ENCODE measurements at regions not wholly inside any gene's neighbourhood (a gene's known extent, or its start where the extent isn't known, plus 50 kb on each side); places are given as distances from the start of the nearest gene placed in this dataset.

DNA sequence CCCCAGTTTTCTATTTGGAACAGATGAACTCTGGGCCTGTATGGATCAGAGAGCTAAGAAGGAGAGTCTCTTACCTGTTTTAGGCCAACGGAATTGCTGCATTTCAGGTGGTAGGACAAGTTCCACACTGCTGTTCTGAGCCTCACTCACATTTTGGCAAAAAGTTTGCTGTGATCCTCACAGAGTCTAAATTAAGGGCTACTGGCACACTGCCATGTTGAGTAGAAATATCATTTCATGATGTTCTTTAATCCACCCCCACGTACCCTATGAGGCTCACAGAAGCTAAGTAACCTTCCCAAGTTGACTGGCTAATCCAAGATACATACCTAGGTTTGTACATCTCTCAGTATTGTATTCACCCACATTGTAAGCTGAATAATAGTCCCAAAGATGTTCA, 447.2 kb downstream of the INHBA start:
- no peaks in the 10 kb centered on the region for H3K4me1 ChIP-seq (ENCODE audit: insufficient read depth, poor library complexity, severe bottlenecking)
- H3K27me3 ChIP-seq (ENCODE audit: insufficient read depth, poor library complexity, severe bottlenecking): no peaks in the 10 kb centered on the region
- H3K9me3 ChIP-seq (ENCODE audit: severe bottlenecking): no peaks in the 10 kb centered on the region
- TF ChIP-seq, protein P1, sequence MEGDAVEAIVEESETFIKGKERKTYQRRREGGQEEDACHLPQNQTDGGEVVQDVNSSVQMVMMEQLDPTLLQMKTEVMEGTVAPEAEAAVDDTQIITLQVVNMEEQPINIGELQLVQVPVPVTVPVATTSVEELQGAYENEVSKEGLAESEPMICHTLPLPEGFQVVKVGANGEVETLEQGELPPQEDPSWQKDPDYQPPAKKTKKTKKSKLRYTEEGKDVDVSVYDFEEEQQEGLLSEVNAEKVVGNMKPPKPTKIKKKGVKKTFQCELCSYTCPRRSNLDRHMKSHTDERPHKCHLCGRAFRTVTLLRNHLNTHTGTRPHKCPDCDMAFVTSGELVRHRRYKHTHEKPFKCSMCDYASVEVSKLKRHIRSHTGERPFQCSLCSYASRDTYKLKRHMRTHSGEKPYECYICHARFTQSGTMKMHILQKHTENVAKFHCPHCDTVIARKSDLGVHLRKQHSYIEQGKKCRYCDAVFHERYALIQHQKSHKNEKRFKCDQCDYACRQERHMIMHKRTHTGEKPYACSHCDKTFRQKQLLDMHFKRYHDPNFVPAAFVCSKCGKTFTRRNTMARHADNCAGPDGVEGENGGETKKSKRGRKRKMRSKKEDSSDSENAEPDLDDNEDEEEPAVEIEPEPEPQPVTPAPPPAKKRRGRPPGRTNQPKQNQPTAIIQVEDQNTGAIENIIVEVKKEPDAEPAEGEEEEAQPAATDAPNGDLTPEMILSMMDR (IDR thresholded peaks at IDR 0.05; ENCODE audit: poor library complexity, severe bottlenecking): no peak
- DNase-seq (ENCODE audit: low spot score) (no peak), ATAC-seq (ENCODE audit: low read depth) (no peak)
- H3K4me3 ChIP-seq (ENCODE audit: severe bottlenecking): no peak overlapping the region
- H3K27ac ChIP-seq (ENCODE audit: poor library complexity, severe bottlenecking): no peak overlapping the region
- H3K36me3 ChIP-seq (ENCODE audit: low read depth): no peaks in the 10 kb centered on the region

DNA sequence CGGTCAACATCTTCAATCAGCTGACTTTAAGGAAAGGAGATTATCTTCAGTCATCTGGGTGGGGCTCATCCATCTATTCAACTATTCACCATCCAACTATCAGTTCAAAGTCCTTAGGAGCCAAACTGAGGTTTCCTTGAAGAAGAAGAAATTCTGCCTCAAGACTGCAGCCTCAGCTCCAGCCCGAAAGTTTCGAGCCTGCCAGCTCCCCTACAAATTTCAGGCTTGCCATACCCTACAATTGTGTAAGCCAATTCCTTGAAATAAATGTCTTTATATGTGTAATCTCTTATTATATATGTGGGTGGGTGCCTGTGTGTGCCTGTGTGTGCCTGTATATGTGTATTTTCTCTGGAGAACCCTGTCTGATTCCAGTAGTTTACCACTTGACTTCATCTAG, 447.8 kb downstream of the INHBA start:
- H3K27me3 ChIP-seq (ENCODE audit: insufficient read depth, poor library complexity, severe bottlenecking): no peaks in the 10 kb centered on the region
- TF ChIP-seq, protein P1 (IDR thresholded peaks at IDR 0.05; ENCODE audit: poor library complexity, severe bottlenecking): no peak
- DNase-seq (ENCODE audit: low spot score): no peak
- H3K4me3 ChIP-seq (ENCODE audit: severe bottlenecking): no peak overlapping the region
- no peaks in the 10 kb centered on the region for H3K4me1 ChIP-seq (ENCODE audit: insufficient read depth, poor library complexity, severe bottlenecking)
- ATAC-seq (ENCODE audit: low read depth): no peak
- H3K27ac ChIP-seq (ENCODE audit: poor library complexity, severe bottlenecking): no peak overlapping the region
- H3K9me3 ChIP-seq (ENCODE audit: severe bottlenecking): no peaks in the 10 kb centered on the region
- no peaks in the 10 kb centered on the region for H3K36me3 ChIP-seq (ENCODE audit: low read depth)

DNA sequence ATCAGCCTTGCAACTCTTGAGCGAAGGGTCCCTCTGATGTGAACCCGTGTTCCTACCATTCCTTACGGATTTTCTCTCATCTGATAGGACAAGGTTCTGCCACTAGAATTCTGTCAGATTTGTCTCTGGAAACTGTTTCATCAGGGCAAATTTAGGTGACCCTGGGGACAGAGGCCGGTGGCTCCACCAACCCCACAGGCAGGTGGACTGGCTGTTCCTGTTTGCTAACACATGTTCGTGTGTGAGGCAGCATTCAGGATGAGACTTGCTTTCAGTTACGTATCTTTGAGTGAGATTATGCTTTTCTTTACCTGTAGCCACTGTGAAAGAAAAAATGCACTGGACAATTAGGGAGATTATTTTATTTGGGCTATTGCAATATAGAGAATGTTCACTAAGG, 449.9 kb downstream of the INHBA start:
- TF ChIP-seq, protein P1 (IDR thresholded peaks at IDR 0.05; ENCODE audit: poor library complexity, severe bottlenecking): no peak
- Histone ChIP-seq H3K27me3 (ENCODE audit: insufficient read depth, poor library complexity, severe bottlenecking) (no peaks in the 10 kb centered on the region), H3K36me3 (ENCODE audit: low read depth) (no peaks in the 10 kb centered on the region), H3K27ac (ENCODE audit: poor library complexity, severe bottlenecking) (no peak overlapping the region), H3K4me3 (ENCODE audit: severe bottlenecking) (no peak overlapping the region), H3K9me3 (ENCODE audit: severe bottlenecking) (no peaks in the 10 kb centered on the region), H3K4me1 (ENCODE audit: insufficient read depth, poor library complexity, severe bottlenecking) (peaks cover 4% of the 10 kb centered on the region)
- ATAC-seq (ENCODE audit: low read depth): no peak
- DNase-seq (ENCODE audit: low spot score): no peak

DNA sequence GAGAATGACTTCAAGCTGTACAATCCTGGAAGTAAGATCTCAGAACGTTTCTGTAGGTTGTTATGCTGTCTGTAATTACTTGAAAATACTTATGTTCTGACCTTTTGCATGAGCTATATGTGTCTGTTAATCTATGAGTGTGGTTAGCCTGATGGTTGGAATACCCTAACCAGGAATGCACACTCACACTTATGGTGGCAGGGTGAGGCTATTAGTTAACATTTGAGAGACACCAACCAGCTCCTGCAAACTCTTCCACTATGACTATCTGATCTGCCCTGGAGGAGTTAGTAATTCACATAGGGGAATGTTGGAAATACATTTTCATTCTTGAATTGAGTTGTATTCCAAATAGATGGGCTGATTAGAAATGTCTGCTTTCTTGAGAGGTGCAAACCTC, 450.3 kb downstream of the INHBA start:
- no peak overlapping the region for H3K27ac ChIP-seq (ENCODE audit: poor library complexity, severe bottlenecking)
- DNase-seq (ENCODE audit: low spot score): no peak
- no peaks in the 10 kb centered on the region for H3K9me3 ChIP-seq (ENCODE audit: severe bottlenecking)
- H3K4me1 ChIP-seq (ENCODE audit: insufficient read depth, poor library complexity, severe bottlenecking): peaks cover 7% of the 10 kb centered on the region
- H3K36me3 ChIP-seq (ENCODE audit: low read depth): no peaks in the 10 kb centered on the region
- no peak for ATAC-seq (ENCODE audit: low read depth)
- TF ChIP-seq, protein P1 (IDR thresholded peaks at IDR 0.05; ENCODE audit: poor library complexity, severe bottlenecking): no peak
- H3K27me3 ChIP-seq (ENCODE audit: insufficient read depth, poor library complexity, severe bottlenecking): no peaks in the 10 kb centered on the region
- H3K4me3 ChIP-seq (ENCODE audit: severe bottlenecking): no peak overlapping the region

DNA sequence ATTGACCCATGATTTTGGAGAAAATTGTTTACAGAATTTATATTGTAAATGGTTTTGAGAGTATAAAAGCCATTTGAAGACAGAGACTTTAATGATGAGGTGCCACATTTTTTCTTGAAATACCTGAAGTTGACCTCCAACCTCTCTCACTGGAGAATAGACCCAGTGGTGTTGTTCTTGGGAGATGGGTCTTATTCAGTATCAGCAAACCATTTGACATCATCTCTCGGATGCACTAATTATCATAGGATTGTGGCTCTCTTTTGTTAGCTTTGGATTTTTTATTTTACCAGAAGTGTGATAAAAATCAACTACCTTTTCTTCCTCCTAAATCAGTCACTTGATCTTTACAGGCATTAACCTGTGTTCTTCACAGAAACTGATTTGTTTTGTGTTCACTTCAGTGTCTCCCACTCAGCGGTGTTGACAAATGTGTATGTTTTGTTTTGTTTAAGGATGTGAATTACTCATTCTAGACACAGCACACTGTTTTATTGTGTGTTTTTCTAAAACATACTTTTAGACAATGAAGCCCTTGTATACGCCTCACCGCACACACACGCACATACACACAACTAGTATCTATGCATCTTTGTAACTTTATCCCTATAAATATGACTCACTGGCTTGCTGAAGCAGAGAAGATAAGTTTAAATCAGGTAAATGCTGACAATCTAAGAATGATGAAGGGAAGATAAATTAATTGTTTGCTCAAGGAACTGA, 455.6 kb downstream of the INHBA start:
- no peak for DNase-seq (ENCODE audit: low spot score)
- TF ChIP-seq, protein P1 (IDR thresholded peaks at IDR 0.05; ENCODE audit: poor library complexity, severe bottlenecking): no peak
- Histone ChIP-seq H3K4me3 (ENCODE audit: severe bottlenecking) (no peak overlapping the region), H3K9me3 (ENCODE audit: severe bottlenecking) (no peaks in the 10 kb centered on the region), H3K27ac (ENCODE audit: poor library complexity, severe bottlenecking) (peak overlapping the region; percentile 67), H3K27me3 (ENCODE audit: insufficient read depth, poor library complexity, severe bottlenecking) (no peaks in the 10 kb centered on the region), H3K36me3 (ENCODE audit: low read depth) (no peaks in the 10 kb centered on the region), H3K4me1 (ENCODE audit: insufficient read depth, poor library complexity, severe bottlenecking) (peaks cover 15% of the 10 kb centered on the region)
- ATAC-seq (ENCODE audit: low read depth): peak; percentile 91
